HCT116 (cell line): ENCODE measurements at regions not wholly inside any gene's neighbourhood (a gene's known extent, or its start where the extent isn't known, plus 50 kb on each side); places are given as distances from the start of the nearest gene placed in this dataset.

Source experiments
- ATAC-seq: fragments of 200-7000 bp; cut with Tn5 transposase; 2 replicates; pipeline ENCODE4 v1.9.1; 2020; ENCODE audit warnings: mild to moderate bottlenecking, moderate library complexity
- BruUV-seq: library from RNA; stranded (reverse); fragments of 400-500 nt; replicated peaks from 2 replicates; lab custom pipeline; 2021; lab: Mats Ljungman, UMichigan
- CTCF ChIA-PET: fragments of 300-600 bp; sonication (Branson Sonifier 250); formaldehyde crosslinking; loops from one replicate; lab custom pipeline; 2021; ENCODE audit warnings: antibody characterized with exemption; lab: Charles Lee
- POLR2A ChIA-PET: fragments of 300-600, 350-600 bp; sonication (Branson Sonifier 250); formaldehyde crosslinking; loops from one replicate; lab custom pipeline; 2021; ENCODE audit warnings: antibody characterized with exemption; lab: Charles Lee
- RAD21 ChIA-PET, 2 experiments: fragments of 300-600 bp; sonication (Branson Sonifier 250); formaldehyde crosslinking; loops; one replicate each; lab custom pipeline; 2023; ENCODE audit warnings: low total read pairs in 2 of 2; ENCODE audit not compliant: uncharacterized antibody in 2 of 2, unreplicated experiment in 2 of 2, low non-redundant PET in 1 of 2; lab: Charles Lee
- DNase-seq: peaks from one replicate; pipeline ENCODE4 v3.0.0-alpha.2; 2010; ENCODE audit warnings: low read depth, low spot score
- H2AFZ ChIP-seq: fragments of 200-600 bp; shearing (Covaris generic), sonication (generic); 2 replicates; pipeline ENCODE4 v1.6.1; 2017; ENCODE audit warnings: low read depth, mixed run types, mixed read lengths, antibody characterized with exemption, low read length; ENCODE audit not compliant: poor library complexity, severe bottlenecking
- H3K27ac ChIP-seq: 2 replicates; pipeline ENCODE4 v1.5.1; 2012; ENCODE audit warnings: low read depth, low read length
- H3K27me3 ChIP-seq: fragments of 200-600 bp; sonication (generic); 2 replicates; pipeline ENCODE4 v1.6.1; 2016; ENCODE audit warnings: mixed run types, low read length, mixed read lengths; ENCODE audit not compliant: insufficient read depth
- H3K36me3 ChIP-seq, 2 experiments: fragments of 200-500 bp in 1 of 2; fragments of 200-600 bp in 1 of 2; sonication (Bioruptor generic) in 1 of 2; sonication (generic) in 1 of 2; 2 replicates each; pipeline versions ENCODE4 v1.5.1 to v1.6.1; 2014 to 2016; ENCODE audit warnings: low read length in 2 of 2, inconsistent platforms in 1 of 2, mixed read lengths in 1 of 2, mixed run types in 1 of 2; ENCODE audit not compliant: insufficient read depth in 2 of 2, control insufficient read depth in 1 of 2
- H3K4me1 ChIP-seq, 2 experiments: fragments of 200-600 bp in 1 of 2; sonication (generic) in 1 of 2; 2 replicates each; pipeline versions ENCODE4 v1.5.1 to v1.6.1; 2012 to 2017; ENCODE audit warnings: low read length in 2 of 2, inconsistent platforms in 1 of 2, mild to moderate bottlenecking in 1 of 2, mixed read lengths in 1 of 2, mixed run types in 1 of 2, moderate library complexity in 1 of 2; ENCODE audit not compliant: insufficient read depth in 2 of 2, control insufficient read depth in 1 of 2
- H3K4me2 ChIP-seq: fragments of 200-600 bp; sonication (generic); 2 replicates; pipeline ENCODE4 v1.6.1; 2017; ENCODE audit warnings: mixed run types, low read length, mixed read lengths
- H3K4me3 ChIP-seq, 2 experiments: fragments of 200-600 bp in 1 of 2; sonication (generic) in 1 of 2; replicated peaks in 1 of 2; 2 replicates each; pipeline ENCODE4 v1.5.1; 2011 to 2016; ENCODE audit warnings: low read length in 2 of 2, control low read depth in 1 of 2, low read depth in 1 of 2, mild to moderate bottlenecking in 1 of 2, mixed read lengths in 1 of 2, mixed run types in 1 of 2
- H3K79me2 ChIP-seq: fragments of 200-600 bp; sonication (generic); 2 replicates; pipeline ENCODE4 v1.6.1; 2017; ENCODE audit warnings: mild to moderate bottlenecking, mixed run types, low read length, moderate library complexity, mixed read lengths; ENCODE audit not compliant: insufficient read depth
- H3K9ac ChIP-seq: fragments of 200-600 bp; sonication (generic); 2 replicates; pipeline ENCODE4 v1.6.1; 2016; ENCODE audit warnings: low read length, mixed read lengths
- H3K9me2 ChIP-seq: fragments of 200-600 bp; sonication (generic), shearing (Covaris generic); 2 replicates; pipeline ENCODE4 v1.6.1; 2017; ENCODE audit warnings: mixed run types, mild to moderate bottlenecking, moderate library complexity; ENCODE audit not compliant: insufficient read depth
- H3K9me3 ChIP-seq, 2 experiments: fragments of 200-500 bp in 1 of 2; fragments of 200-600 bp in 1 of 2; sonication (Bioruptor generic) in 1 of 2; sonication (generic) in 1 of 2; 2 replicates each; pipeline ENCODE4 v1.6.1; 2014 to 2017; ENCODE audit warnings: low read length in 2 of 2, mixed read lengths in 2 of 2, inconsistent platforms in 1 of 2, low read depth in 1 of 2, mild to moderate bottlenecking in 1 of 2, mixed run types in 1 of 2, moderate library complexity in 1 of 2; ENCODE audit not compliant: control insufficient read depth in 1 of 2, insufficient read depth in 1 of 2
- H4K20me1 ChIP-seq: fragments of 200-600 bp; sonication (generic), shearing (Covaris generic); 2 replicates; pipeline ENCODE4 v1.6.1; 2017; ENCODE audit warnings: mixed run types, mild to moderate bottlenecking, moderate library complexity; ENCODE audit not compliant: insufficient read depth
- CBX3 ChIP-seq: IDR thresholded peaks from 2 replicates; pipeline ENCODE4 v1.6.1; 2012; ENCODE audit warnings: low read depth
- CEBPB ChIP-seq: IDR thresholded peaks from 2 replicates; pipeline ENCODE4 v1.6.1; 2012; ENCODE audit warnings: low read depth
- EGR1 ChIP-seq: IDR thresholded peaks from 2 replicates; pipeline ENCODE4 v1.6.1; 2012; ENCODE audit warnings: low read depth
- ELF1 ChIP-seq: IDR thresholded peaks from 2 replicates; pipeline ENCODE4 v1.6.1; 2012; ENCODE audit warnings: low read depth, borderline replicate concordance
- EZH2phosphoT487 ChIP-seq: fragments of 200-600 bp; IDR thresholded peaks from 2 replicates; pipeline ENCODE4 v1.6.1; 2018; ENCODE audit warnings: antibody characterized with exemption, borderline replicate concordance
- FOSL1 ChIP-seq: IDR thresholded peaks from 2 replicates; pipeline ENCODE4 v1.6.1; 2012; ENCODE audit warnings: low read depth
- JUND ChIP-seq: IDR thresholded peaks from 2 replicates; pipeline ENCODE4 v1.6.1; 2012
- MAX ChIP-seq: IDR thresholded peaks from 2 replicates; pipeline ENCODE4 v1.6.1; 2012
- POLR2A ChIP-seq: IDR thresholded peaks from 2 replicates; pipeline ENCODE4 v1.7.0; 2011; ENCODE audit warnings: borderline replicate concordance; ENCODE audit not compliant: insufficient read depth, insufficient read length; ENCODE audit errors: extremely low read depth
- RAD21 ChIP-seq: IDR thresholded peaks from 2 replicates; pipeline ENCODE4 v1.6.1; 2012; ENCODE audit warnings: low read depth, mild to moderate bottlenecking
- REST ChIP-seq: IDR thresholded peaks from 2 replicates; pipeline ENCODE4 v1.6.1; 2012; ENCODE audit warnings: low read depth
- SIN3A ChIP-seq: IDR thresholded peaks from 2 replicates; pipeline ENCODE4 v1.6.1; 2012; ENCODE audit warnings: low read depth
- SRF ChIP-seq: IDR thresholded peaks from 2 replicates; pipeline ENCODE4 v1.6.1; 2012; ENCODE audit warnings: low read depth
- ZBTB33 ChIP-seq: IDR thresholded peaks from 2 replicates; pipeline ENCODE4 v1.6.1; 2011; ENCODE audit warnings: mild to moderate bottlenecking, low read length, moderate library complexity; ENCODE audit not compliant: insufficient replicate concordance; ENCODE audit errors: extremely low read depth
- intact Hi-C: fragments of 100-400 bp; cut with micrococcal nuclease; formaldehyde crosslinking; loops from 2 replicates; pipeline ENCODE4 v1.10.0; 2022
- TF ChIP-seq, protein P1 (sequence below): IDR thresholded peaks from 2 replicates; pipeline ENCODE4 v1.6.1; 2012

- H2AFZ ChIP-seq: no peak overlapping the region
- ChIA-PET CTCF (no interaction called here), POLR2A (no interaction called here), RAD21 (no interaction called here)
- H3K4me1 ChIP-seq: no peaks in the 10 kb centered on the region
- H3K4me2 ChIP-seq: no peak overlapping the region
- H3K9me2 ChIP-seq: no peaks in the 10 kb centered on the region
- intact Hi-C loops: no loop called here
- no peak for TF ChIP-seq SIN3A
- no peak for TF ChIP-seq JUND
- TF ChIP-seq EGR1: no peak
- TF ChIP-seq EZH2phosphoT487: no peak
- TF ChIP-seq REST: no peak
- no peak for TF ChIP-seq CEBPB
- TF ChIP-seq SRF: no peak
- no peak for TF ChIP-seq POLR2A
- no peak for TF ChIP-seq FOSL1
- no peak for TF ChIP-seq ZBTB33
- TF ChIP-seq ELF1: no peak
- no peak for TF ChIP-seq CBX3
- no peak for TF ChIP-seq MAX
- TF ChIP-seq, protein P1, sequence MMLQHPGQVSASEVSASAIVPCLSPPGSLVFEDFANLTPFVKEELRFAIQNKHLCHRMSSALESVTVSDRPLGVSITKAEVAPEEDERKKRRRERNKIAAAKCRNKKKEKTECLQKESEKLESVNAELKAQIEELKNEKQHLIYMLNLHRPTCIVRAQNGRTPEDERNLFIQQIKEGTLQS: no peak
- no peak for TF ChIP-seq RAD21
- no peaks in the 10 kb centered on the region for H4K20me1 ChIP-seq
- no peaks in the 10 kb centered on the region for H3K36me3 ChIP-seq
- H3K4me3 ChIP-seq: no peak overlapping the region
- H3K27ac ChIP-seq: no peak overlapping the region
- no peak overlapping the region for H3K9ac ChIP-seq
- peaks cover 7 to 8% of the 10 kb centered on the region in 2 experiments; a peak in 2 of 4 replicates for H3K9me3 ChIP-seq
- H3K27me3 ChIP-seq: no peaks in the 10 kb centered on the region
- no peak for ATAC-seq
- H3K79me2 ChIP-seq: no peaks in the 10 kb centered on the region
- no TSS peak for BruUV-seq
- DNase-seq: no peak
These were observed 207.1 kb downstream of the GALC start for GRCh38 chr14:87785897-87786296.
